ENCODE measurements at regions not wholly inside any gene's neighbourhood (a gene's known extent, or its start where the extent isn't known, plus 50 kb on each side); places are given as distances from the start of the nearest gene placed in this dataset.
A peak's percentile ranks its signal among the peaks of the same experiment; 100 is the strongest.

- H3K27ac ChIP-seq, result peak overlapping the region; percentile 100
- no peak for DNase-seq (ENCODE audit: low read depth, low spot score)
Observed at GRCh38 chr7:130922206-130923112, 188.5 kb upstream of the KLF14 start.

DNA sequence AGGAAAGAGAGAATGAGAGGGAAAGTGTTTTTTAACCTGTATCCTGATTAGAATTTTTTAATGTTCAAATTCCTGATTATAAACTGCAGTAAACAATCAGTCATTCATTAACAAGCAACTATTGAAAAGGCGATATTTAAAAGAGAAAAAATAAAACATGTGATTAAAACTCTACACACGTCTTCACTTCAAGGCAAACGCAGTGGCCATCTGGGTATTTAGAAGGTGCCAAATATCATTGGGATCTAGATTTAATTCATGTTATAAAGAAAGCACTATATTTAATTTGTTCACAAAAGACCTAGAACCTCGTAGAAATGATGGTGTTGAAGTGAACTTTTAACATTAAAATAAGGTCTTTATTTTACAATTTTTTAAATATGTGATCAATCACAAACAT, 189.4 kb upstream of the KLF14 start:
- peak overlapping the region; percentile 100 for H3K27ac ChIP-seq
- DNase-seq (ENCODE audit: low read depth, low spot score), result no peak

GRCh38 chr7:130923930-130924329, 189.9 kb upstream of the KLF14 start:
- peak overlapping the region; percentile 100 for H3K27ac ChIP-seq
- DNase-seq (ENCODE audit: low read depth, low spot score), result no peak

GRCh38 chr7:130925136-130925794, 191.3 kb upstream of the KLF14 start:
- no peak for DNase-seq (ENCODE audit: low read depth, low spot score)
- H3K27ac ChIP-seq, result peak overlapping the region; percentile 100

DNA sequence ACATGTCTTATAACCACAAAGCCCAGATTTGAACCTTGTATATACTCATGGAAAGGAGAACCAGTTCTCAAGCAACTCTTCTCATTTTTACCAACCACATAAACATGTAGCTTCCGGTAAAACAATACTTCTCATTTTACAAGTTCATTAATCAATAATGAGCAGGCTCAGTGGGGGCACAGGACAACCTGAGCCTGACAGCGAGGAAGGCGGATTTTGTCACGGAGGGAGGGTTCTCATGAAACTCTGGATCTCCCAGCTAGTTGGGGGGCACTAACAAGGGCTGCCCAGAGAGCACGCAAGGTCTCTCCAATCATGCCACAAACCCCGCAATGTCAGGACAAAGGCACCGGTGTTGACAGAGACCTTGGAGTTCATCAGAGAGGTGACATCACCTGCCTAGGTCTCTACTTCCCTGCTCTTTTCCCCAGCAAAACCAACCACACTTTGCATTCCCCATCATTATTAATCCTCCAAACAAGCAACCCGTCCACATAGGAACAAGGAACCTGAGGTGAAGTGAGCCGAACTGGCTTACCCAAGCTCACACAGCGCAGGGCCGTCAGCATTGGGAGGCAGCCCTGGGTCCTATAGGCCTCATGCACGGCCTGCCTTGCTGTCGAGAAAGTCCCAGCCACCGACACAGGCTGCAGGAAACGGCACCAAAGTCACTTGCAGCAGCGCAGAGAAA, 192.1 kb upstream of the KLF14 start:
- peak overlapping the region; percentile 100 for H3K27ac ChIP-seq
- DNase-seq (ENCODE audit: low read depth, low spot score), result no peak

GRCh38 chr7:130927062-130927461, 193.1 kb upstream of the KLF14 start:
- H3K27ac ChIP-seq, result peak overlapping the region; percentile 100
- DNase-seq (ENCODE audit: low read depth, low spot score), result no peak

DNA sequence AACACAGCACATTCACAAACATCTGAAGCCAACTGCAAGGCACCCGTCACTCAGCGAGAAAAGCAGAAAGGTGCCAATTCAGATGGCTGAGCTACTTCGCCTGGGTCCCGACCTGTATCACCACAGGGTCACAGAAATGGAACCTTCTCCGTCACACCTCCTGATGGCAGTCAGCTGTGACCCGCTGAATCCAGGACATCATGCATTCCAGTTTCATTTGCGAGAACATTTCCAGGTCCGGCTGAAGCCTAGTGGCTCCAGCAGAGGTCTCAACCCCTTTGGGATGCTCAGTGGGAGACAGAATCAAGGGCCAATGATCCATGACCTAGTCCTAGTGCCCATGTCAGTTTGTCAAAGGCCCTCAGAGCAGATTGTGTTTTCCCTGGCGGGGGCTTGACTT, 193.6 kb upstream of the KLF14 start:
- H3K27ac ChIP-seq, result peak overlapping the region; percentile 100
- DNase-seq (ENCODE audit: low read depth, low spot score), result no peak

- DNase-seq (ENCODE audit: low read depth, low spot score), result peak; percentile 82
- peak overlapping the region; percentile 100 for H3K27ac ChIP-seq
Observed at GRCh38 chr7:130929896-130930659, 196.1 kb upstream of the KLF14 start.

- peak overlapping the region; percentile 100 for H3K27ac ChIP-seq
- no peak for DNase-seq (ENCODE audit: low read depth, low spot score)
Observed at GRCh38 chr7:130930681-130931080, 196.7 kb upstream of the KLF14 start.

GRCh38 chr7:130931423-130931822, 197.4 kb upstream of the KLF14 start:
- H3K27ac ChIP-seq, result peak overlapping the region; percentile 100
- no peak for DNase-seq (ENCODE audit: low read depth, low spot score)

DNA sequence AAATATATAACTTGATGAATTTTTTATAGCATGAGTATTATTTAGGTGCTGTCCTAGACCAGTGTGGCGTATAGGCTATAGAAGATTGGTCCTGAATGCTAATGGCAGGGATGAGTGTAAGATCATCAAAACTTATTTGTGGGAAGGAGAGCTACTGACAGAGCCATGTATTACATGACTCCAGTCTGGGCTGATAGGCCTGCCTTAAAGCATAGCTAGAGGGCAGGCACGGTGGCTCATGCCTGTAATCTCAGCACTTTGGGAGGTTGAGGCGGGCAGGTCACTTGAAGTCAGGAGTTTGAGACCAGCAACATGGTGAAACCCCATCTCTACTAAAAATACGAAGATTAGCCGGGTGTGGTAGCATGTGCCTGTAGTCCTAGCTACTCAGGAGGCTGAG, 198.1 kb upstream of the KLF14 start:
- peak overlapping the region; percentile 100 for H3K27ac ChIP-seq
- no peak for DNase-seq (ENCODE audit: low read depth, low spot score)

GRCh38 chr7:130932667-130933432, 198.8 kb upstream of the KLF14 start:
- no peak for DNase-seq (ENCODE audit: low read depth, low spot score)

GRCh38 chr7:130933919-130934318, 199.9 kb upstream of the KLF14 start:
- peak overlapping the region; percentile 100 for H3K27ac ChIP-seq
- no peak for DNase-seq (ENCODE audit: low read depth, low spot score)

More at GRCh38 chr7:130932667-130933432, 198.8 kb upstream of the KLF14 start:
- peak overlapping the region; percentile 100 for H3K27ac ChIP-seq

GRCh38 chr7:130935564-130936157, 201.7 kb upstream of the KLF14 start:
- no peak for DNase-seq (ENCODE audit: low read depth, low spot score)
- peak overlapping the region; percentile 100 for H3K27ac ChIP-seq

GRCh38 chr7:130936202-130936931, 202.4 kb upstream of the KLF14 start:
- DNase-seq (ENCODE audit: low read depth, low spot score), result no peak

GRCh38 chr7:130937016-130937415, 203.0 kb upstream of the KLF14 start:
- peak overlapping the region; percentile 88 for H3K27ac ChIP-seq
- no peak for DNase-seq (ENCODE audit: low read depth, low spot score)

More at GRCh38 chr7:130936202-130936931, 202.4 kb upstream of the KLF14 start:
- peak overlapping the region; percentile 88 for H3K27ac ChIP-seq

GRCh38 chr7:130937830-130938229, 203.8 kb upstream of the KLF14 start:
- peak overlapping the region; percentile 88 for H3K27ac ChIP-seq
- DNase-seq (ENCODE audit: low read depth, low spot score), result no peak

- DNase-seq (ENCODE audit: low read depth, low spot score), result no peak
- H3K27ac ChIP-seq, result peak overlapping the region; percentile 88
Observed at GRCh38 chr7:130938661-130939060, 204.7 kb upstream of the KLF14 start.

All from epithelial cell of prostate (primary cell).